GM21528 (cell line): ENCODE measurements at regions not wholly inside any gene's neighbourhood (a gene's known extent, or its start where the extent isn't known, plus 50 kb on each side); places are given as distances from the start of the nearest gene placed in this dataset.
"Not testable (repeated sequence)": the region's sequence is repeated elsewhere in the genome, so short reads cannot be mapped to it uniquely, and the experiment has no call there.

Experiments
- ATAC-seq: cut with Tn5 transposase; IDR thresholded peaks from one replicate; pipeline ENCODE4 v1.9.1; 2021; ENCODE audit warnings: mild to moderate bottlenecking, moderate library complexity; ENCODE audit not compliant: unreplicated experiment, low FRiP score

- ATAC-seq: no peak
Measured at GRCh38 chrX:65610481-65610880, 57.0 kb upstream of the MSN start.

- no peak for ATAC-seq
Measured at GRCh38 chrX:65610040-65610439, 57.4 kb upstream of the MSN start.

- ATAC-seq: no peak
Measured at GRCh38 chrX:65609237-65609636, 58.2 kb upstream of the MSN start.

GRCh38 chrX:65608026-65608425, 59.4 kb upstream of the MSN start:
- no peak for ATAC-seq

- ATAC-seq: no peak
Measured at GRCh38 chrX:65607070-65607742, 60.2 kb upstream of the MSN start.

DNA sequence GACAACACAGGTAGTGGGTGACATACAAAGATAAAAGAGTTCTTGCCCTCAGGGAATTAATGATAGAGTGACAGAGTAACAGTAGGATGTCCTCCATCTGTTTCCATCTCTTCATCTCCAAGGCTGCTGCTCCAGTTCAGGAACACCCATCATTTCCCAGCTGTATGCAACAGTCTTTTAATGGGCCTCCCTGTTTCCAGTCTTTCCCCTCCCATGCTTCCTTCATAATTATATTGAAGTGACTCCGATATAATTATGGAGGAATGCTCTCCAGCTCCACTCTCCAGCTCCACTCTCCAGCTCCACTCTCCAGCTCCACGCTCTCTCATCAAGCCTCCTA, 65.3 kb upstream of the MSN start:
- ATAC-seq: no peak

- ATAC-seq: peak; percentile 66
Measured at GRCh38 chrX:65601530-65602220, 65.8 kb upstream of the MSN start.

DNA sequence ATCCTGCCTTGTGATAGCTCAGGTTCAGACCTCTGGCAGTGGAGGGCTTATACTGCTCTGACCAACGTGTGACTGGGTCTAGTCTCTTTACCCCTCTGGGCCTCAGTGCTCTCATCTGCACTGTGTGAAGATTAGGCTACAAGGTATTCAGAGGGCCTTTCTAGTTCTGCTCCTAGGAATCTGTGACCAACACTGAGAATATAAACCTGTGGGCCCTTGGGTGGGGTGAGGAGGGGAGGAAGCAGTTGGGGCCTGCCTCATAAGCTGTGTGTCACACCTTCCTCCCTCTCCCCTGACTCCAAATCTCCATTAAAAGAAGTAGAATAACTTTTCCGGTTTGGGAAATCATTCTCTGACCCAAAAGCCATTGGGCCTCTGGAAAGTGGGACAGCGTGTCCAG, 66.3 kb upstream of the MSN start:
- no peak for ATAC-seq

DNA sequence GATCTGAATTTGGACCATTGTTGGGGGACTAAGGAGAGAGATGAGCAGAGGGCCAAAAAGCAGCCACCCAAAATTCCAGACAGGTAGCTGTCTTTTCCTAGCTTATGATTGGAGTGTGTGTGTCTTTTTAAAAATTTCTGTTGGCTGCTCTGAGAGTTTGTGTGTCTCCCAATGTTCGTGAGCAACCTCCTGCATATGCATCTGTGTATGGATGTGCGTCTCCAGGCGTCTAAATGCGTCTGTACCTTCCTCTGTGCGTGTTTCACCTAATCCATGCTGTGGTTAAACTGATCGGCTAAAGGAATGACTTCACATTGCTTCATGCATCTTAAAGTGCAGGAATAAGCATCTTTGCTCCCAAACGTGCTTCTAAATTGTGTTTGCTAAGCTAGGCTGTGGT, 65.5 kb upstream of the LAS1L start:
- ATAC-seq: no peak

DNA sequence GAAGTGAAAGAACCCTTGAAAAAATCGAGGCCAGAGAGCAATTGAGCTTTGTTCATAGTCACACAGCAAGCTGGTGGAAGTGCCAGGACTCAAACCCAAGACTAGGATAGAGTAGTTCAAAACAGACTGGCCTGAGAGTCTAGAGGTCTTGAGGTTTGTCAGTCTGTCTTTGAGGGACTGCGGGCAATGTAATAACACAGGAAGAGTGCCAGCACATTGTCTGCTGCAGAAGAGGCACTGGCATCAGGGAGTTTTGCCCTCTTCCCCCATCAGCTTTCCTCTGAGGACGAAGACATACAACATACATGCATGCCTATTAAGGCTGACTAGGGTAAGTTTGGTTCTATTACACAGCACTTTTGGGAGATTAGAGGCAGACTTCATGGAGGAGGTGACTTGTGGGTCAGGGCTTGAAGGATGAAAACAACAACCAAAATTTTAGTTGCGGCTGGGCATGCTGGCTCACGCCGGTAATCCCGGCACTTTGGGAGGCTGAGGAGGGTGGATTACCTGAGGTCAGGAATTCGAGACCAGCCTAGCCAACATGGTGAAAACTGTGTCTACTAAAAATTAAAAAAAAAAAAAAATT, 64.1 kb upstream of the LAS1L start:
- no peak for ATAC-seq

- peak; percentile 52 for ATAC-seq
Measured at GRCh38 chrX:65596270-65597034, 61.9 kb upstream of the LAS1L start.

- peak; percentile 83 for ATAC-seq
Measured at GRCh38 chrX:65595460-65595876, 60.9 kb upstream of the LAS1L start.

DNA sequence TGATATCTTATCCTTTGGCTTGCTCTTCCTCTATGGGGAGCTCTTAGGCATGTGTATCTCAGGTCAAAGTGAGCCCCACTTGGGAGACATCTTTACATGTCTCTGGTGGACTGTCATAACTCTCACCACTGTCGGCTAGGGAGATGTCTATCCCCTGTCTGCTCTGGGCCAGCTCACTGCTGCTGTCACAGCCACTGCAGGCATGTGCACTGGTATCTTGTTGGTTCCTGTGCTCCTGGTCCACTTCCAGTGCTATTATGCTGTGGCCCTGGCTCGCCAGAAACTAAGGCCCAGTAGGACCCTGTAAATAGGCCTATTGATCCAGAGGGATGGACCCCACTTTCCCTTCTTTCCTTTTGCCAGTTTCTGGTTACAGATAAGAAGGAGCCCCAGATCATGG, 56.6 kb upstream of the LAS1L start:
- no peak for ATAC-seq

DNA sequence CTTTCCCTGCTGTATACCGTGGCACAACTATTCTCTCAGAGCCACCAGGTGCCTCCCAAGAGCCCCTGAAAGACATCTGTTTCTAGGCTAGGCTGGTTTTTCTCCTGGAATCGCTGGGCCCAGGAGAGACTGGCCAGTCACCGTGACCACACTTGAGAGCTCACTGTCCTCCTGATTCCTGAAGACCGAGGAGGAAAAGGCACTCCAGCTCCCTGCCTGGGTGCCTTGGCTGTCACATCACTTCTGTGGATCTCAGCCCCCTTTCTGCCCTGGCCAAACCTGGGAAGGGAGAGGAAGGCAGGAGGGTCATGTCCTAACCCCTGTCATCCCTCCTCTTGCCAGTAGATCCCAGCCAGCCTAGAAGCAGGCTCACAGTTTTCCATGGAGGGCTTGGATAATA, 54.7 kb upstream of the LAS1L start:
- ATAC-seq: no peak

DNA sequence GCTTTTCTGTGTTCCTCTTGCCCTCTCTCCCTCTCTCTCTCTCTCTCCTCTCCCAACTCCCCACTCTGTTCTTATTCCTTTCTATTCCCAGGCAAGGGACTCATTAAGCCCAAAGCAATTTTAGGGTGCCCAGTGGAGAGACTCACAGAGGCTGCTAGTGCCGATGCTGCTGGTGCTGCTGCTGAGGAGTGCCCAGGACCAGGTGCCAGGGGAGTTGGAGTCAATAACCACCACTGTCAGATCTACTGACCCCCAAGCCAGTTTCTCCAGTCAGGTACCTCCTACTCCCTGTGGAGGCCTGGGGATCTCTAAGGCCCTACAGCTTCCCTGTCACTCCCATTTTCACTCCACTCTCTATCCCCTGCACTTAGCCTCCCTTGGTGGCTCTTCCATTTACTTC, 54.2 kb upstream of the LAS1L start:
- no peak for ATAC-seq

DNA sequence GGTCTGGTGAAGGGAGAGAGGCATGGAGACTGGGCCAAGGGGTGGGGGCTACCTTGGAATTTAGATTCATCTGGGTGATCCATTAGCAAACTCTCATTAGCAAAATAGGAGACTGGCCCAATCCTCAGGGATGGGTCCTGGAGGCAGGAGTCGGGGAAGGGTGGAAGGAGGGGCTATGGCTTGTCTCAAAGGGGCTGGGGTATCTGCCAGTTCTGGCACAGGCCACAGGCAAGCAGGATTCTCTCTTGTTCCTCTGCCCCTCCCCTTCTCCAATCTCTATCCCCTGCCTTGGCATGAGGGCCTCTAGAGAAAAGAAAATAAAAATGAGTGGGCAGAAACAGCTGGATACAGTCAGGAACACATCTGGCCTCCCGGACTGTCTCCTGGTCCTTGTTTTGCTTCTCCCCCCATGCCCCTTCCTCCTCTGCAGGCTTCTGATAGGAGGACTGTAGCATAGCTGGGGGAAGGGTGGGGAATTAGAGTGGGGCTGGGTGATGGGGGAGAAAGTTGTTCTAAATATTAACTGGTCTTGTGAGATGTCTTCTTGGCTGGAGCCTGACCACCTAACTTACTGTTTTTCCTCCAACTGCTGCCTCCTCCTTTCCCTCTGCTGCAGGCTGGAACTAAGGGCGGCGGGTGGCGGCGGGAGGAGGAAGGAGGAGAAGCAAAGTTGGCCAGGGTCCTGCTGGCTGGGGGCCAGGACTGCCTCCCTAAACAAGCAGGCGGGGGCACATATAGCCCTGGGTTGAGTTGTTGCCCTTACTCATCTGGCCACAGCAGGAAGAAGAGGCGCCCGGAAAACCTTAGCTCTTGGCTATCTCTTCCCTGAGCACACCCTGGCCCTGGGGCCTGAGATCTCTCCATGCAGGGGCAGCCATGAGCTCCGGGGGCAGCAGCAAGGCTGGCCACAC, 53.3 kb upstream of the LAS1L start:
- ATAC-seq: no peak

- ATAC-seq: no peak
Measured at GRCh38 chrX:65586491-65586890, 51.9 kb upstream of the LAS1L start.

DNA sequence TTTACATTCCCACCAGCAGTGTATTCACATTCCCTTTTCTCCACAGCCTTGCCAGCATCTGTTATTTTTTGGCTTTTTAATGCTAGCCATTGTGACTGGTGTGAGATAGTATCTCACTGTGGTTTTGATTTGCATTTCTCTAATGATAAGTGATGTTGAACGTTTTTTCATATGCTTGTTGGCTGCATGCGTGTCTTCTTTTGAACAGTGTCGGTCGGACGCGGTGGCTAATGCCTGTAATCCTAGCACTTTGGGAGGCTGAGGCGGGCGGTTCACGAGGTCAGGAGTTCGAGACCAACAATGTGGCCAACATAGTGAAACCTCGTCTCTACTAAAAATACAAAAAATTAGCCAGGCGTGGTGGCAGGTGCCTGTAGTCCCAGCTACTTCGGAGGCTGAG, 50.6 kb upstream of the LAS1L start:
- ATAC-seq: not testable (repeated sequence)
